PFSK-1 (cell line): ENCODE measurements at regions not wholly inside any gene's neighbourhood (a gene's known extent, or its start where the extent isn't known, plus 50 kb on each side); places are given as distances from the start of the nearest gene placed in this dataset.

Experiments used
- FOXP2 ChIP-seq: optimal IDR thresholded peaks from 2 replicates; pipeline ENCODE3; 2011; ENCODE audit warnings: borderline replicate concordance, control low read depth, inconsistent platforms; ENCODE audit not compliant: insufficient read depth; ENCODE audit errors: extremely low read length, extremely low read depth
- POLR2AphosphoS5 ChIP-seq: IDR thresholded peaks from 2 replicates; pipeline ENCODE4 v1.6.1; 2012; ENCODE audit warnings: low read depth, mild to moderate bottlenecking, control low read depth, low read length, moderate library complexity
- SIN3A ChIP-seq: IDR thresholded peaks from 2 replicates; pipeline ENCODE4 v1.6.1; 2012; ENCODE audit warnings: mild to moderate bottlenecking, low read length, moderate library complexity, borderline replicate concordance; ENCODE audit not compliant: insufficient read depth
- TAF1 ChIP-seq: IDR thresholded peaks from 2 replicates; pipeline ENCODE4 v1.6.1; 2012; ENCODE audit warnings: low read length, control low read depth, borderline replicate concordance; ENCODE audit not compliant: insufficient read depth
- TF ChIP-seq, protein P1 (sequence below), 2 experiments: IDR thresholded peaks; 2 replicates each; pipeline versions ENCODE4 v1.6.1 to v1.8.0; 2011 to 2012; ENCODE audit warnings: low read depth in 2 of 2, low read length in 2 of 2, control low read depth in 1 of 2, inconsistent platforms in 1 of 2, mild to moderate bottlenecking in 1 of 2, moderate library complexity in 1 of 2; ENCODE audit not compliant: insufficient read depth in 1 of 2

- no peak for TF ChIP-seq POLR2AphosphoS5
- TF ChIP-seq FOXP2: no peak
- no peak for TF ChIP-seq TAF1
- TF ChIP-seq SIN3A: no peak
- TF ChIP-seq, protein P1, sequence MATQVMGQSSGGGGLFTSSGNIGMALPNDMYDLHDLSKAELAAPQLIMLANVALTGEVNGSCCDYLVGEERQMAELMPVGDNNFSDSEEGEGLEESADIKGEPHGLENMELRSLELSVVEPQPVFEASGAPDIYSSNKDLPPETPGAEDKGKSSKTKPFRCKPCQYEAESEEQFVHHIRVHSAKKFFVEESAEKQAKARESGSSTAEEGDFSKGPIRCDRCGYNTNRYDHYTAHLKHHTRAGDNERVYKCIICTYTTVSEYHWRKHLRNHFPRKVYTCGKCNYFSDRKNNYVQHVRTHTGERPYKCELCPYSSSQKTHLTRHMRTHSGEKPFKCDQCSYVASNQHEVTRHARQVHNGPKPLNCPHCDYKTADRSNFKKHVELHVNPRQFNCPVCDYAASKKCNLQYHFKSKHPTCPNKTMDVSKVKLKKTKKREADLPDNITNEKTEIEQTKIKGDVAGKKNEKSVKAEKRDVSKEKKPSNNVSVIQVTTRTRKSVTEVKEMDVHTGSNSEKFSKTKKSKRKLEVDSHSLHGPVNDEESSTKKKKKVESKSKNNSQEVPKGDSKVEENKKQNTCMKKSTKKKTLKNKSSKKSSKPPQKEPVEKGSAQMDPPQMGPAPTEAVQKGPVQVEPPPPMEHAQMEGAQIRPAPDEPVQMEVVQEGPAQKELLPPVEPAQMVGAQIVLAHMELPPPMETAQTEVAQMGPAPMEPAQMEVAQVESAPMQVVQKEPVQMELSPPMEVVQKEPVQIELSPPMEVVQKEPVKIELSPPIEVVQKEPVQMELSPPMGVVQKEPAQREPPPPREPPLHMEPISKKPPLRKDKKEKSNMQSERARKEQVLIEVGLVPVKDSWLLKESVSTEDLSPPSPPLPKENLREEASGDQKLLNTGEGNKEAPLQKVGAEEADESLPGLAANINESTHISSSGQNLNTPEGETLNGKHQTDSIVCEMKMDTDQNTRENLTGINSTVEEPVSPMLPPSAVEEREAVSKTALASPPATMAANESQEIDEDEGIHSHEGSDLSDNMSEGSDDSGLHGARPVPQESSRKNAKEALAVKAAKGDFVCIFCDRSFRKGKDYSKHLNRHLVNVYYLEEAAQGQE (IDR thresholded peaks at IDR 0.05; ENCODE audit: insufficient read depth in 1 of 2, low read depth in 2 of 2, low read length in 2 of 2): no peak
Observed at GRCh38 chr15:58308742-58309355, 122.9 kb upstream of the LIPC start.

DNA sequence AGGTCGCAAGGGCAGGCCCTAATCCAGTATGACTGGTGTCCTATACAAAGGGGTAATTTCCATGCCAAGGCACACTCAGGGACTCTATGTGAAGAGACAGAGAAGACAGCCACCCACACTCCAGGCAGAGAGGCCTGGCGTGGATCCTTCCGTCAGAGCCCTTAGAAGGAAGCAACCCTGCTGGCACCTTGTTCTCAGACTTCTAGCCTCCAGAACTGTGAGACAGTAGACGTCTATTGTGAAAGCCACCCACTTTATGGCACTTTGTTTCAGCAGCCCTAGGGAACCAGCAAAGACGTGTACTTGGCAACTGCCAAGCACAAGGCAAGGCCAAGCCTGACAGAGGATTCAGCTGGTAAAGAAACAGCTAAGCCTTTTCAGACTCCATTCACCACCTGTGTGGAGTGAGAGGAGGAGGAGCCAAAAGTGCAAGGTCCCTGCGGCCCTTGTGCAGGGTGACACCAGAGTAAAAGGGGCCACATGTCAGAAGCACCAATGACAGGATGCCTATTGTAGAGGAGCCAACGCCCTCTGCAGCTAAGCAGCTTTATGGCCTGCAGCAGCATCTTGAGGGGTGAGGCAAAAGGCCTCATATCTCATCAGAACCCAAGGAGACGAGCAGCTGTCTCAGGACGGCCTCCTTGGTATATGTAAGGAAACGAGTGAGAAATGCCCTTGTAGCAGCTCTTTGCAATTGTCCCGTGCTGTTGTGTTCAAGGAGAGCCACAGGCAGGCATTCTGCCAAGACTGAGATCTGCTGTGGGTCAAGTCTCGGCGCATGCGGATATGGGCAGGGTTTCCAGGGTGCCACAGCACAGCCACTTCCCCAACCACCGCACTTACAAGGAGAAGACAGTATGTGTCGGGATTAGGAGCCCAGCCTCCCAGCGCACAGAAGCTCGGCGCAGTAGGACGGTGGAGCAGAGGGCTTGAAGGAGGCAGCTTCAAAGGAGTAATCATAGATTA, 121.5 kb upstream of the LIPC start:
- no peak for TF ChIP-seq POLR2AphosphoS5
- TF ChIP-seq, protein P1 (IDR thresholded peaks at IDR 0.05; ENCODE audit: insufficient read depth in 1 of 2, low read depth in 2 of 2, low read length in 2 of 2): no peak
- no peak for TF ChIP-seq SIN3A
- no peak for TF ChIP-seq FOXP2
- TF ChIP-seq TAF1: no peak

DNA sequence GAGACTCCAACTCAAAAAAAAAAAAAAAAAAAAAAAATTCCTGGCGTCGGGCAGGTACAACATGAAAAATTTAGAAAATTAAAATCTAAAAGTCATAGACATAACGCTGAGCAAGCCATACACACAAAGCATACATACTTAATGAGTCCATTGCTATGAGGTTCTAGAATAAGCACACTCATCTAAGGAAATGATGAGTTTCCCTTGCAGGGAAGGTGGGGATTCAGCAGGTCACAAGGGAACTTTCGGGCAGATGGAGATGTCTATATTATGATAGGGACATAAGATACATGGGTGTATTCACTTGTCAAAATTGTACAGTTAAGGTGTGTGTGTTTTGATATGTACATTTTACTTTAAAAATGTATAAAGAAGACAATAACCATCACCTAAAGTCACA, 120.2 kb upstream of the LIPC start:
- TF ChIP-seq SIN3A (no peak), FOXP2 (no peak), TAF1 (no peak), POLR2AphosphoS5 (no peak)
- TF ChIP-seq, protein P1 (IDR thresholded peaks at IDR 0.05; ENCODE audit: insufficient read depth in 1 of 2, low read depth in 2 of 2, low read length in 2 of 2): no peak

DNA sequence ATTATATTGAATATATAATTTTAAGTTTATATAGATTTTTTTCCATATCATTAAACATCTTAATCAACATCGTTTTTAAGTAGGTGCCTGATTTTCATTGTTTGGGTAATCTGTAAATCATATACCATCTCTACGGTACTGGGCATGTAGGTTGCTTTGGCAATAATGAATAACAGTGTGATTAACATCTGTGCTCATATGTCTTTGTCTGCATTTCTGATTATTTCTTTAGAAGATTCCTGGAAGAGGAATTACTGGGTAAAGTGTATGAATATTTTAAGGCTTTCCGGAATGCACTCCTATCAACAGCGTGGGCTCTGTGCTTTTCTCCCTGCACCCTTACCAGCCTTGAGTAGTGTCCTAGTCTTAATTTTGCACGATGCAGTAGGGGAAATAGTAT, 119.8 kb upstream of the LIPC start:
- no peak for TF ChIP-seq SIN3A
- no peak for TF ChIP-seq TAF1
- TF ChIP-seq POLR2AphosphoS5: no peak
- TF ChIP-seq FOXP2: no peak
- TF ChIP-seq, protein P1 (IDR thresholded peaks at IDR 0.05; ENCODE audit: insufficient read depth in 1 of 2, low read depth in 2 of 2, low read length in 2 of 2): no peak
